SK-N-SH (cell line): ENCODE measurements at regions not wholly inside any gene's neighbourhood (a gene's known extent, or its start where the extent isn't known, plus 50 kb on each side); places are given as distances from the start of the nearest gene placed in this dataset.

Experiments used
- CTCF ChIA-PET: fragments of 300-600, 350-600 bp; formaldehyde crosslinking; extraction: SDS; loops from one replicate; lab custom pipeline; 2021; lab: Yijun Ruan, JAX
- POLR2A ChIA-PET: fragments of 350-600 bp; sonication (Branson Sonifier 250); formaldehyde crosslinking; extraction: SDS; loops from one replicate; lab custom pipeline; 2020; ENCODE audit warnings: antibody characterized with exemption, inconsistent platforms; lab: Yijun Ruan, JAX
- DNase-seq: peaks from one replicate; pipeline ENCODE4 v3.0.0; 2012
- H2AFZ ChIP-seq: fragments of 200-600 bp; sonication (generic); 2 replicates; pipeline ENCODE4 v1.8.1; 2016; ENCODE audit warnings: antibody characterized with exemption, mild to moderate bottlenecking, low read depth
- H3F3A ChIP-seq: fragments of 200-600 bp; sonication (generic); replicated peaks from 2 replicates; pipeline ENCODE3; 2016; ENCODE audit warnings: antibody characterized with exemption, mild to moderate bottlenecking; ENCODE audit not compliant: insufficient read depth
- H3K27ac ChIP-seq, 2 experiments: fragments of 200-500 bp in 1 of 2; fragments of 200-600 bp in 1 of 2; sonication (Bioruptor generic) in 1 of 2; sonication (generic), shearing (Covaris generic) in 1 of 2; 2 replicates each; pipeline versions ENCODE4 v1.5.1 to v1.6.1; 2014 to 2016; ENCODE audit warnings: low read depth in 2 of 2, inconsistent platforms in 1 of 2, low read length in 1 of 2, mild to moderate bottlenecking in 1 of 2, mixed read lengths in 1 of 2
- H3K27me3 ChIP-seq: fragments of 200-600 bp; sonication (generic), shearing (Covaris generic); 2 replicates; pipeline ENCODE4 v1.6.1; 2016; ENCODE audit warnings: mixed run types; ENCODE audit not compliant: insufficient read depth
- H3K36me3 ChIP-seq, 2 experiments: fragments of 200-500 bp in 1 of 2; fragments of 200-600 bp in 1 of 2; sonication (Bioruptor generic) in 1 of 2; sonication (generic) in 1 of 2; replicated peaks in 1 of 2; 2 replicates each; pipeline versions ENCODE3 to v1.5.1; 2014 to 2016; ENCODE audit warnings: low read length in 1 of 2, mild to moderate bottlenecking in 1 of 2; ENCODE audit not compliant: insufficient read depth in 2 of 2, control insufficient read depth in 1 of 2
- H3K4me1 ChIP-seq, 2 experiments: fragments of 200-500 bp in 1 of 2; fragments of 200-600 bp in 1 of 2; sonication (Bioruptor generic) in 1 of 2; sonication (generic), shearing (Covaris generic) in 1 of 2; 2 replicates each; pipeline versions ENCODE4 v1.5.1 to v1.6.1; 2014 to 2016; ENCODE audit warnings: low read depth in 1 of 2, low read length in 1 of 2, mixed run types in 1 of 2; ENCODE audit not compliant: insufficient read depth in 2 of 2, control insufficient read depth in 1 of 2
- H3K4me2 ChIP-seq: fragments of 200-600 bp; sonication (generic), shearing (Covaris generic); 2 replicates; pipeline ENCODE4 v1.6.1; 2017; ENCODE audit warnings: mixed run types
- H3K4me3 ChIP-seq, 2 experiments: fragments of 200-500 bp in 1 of 2; fragments of 200-600 bp in 1 of 2; sonication (Bioruptor generic) in 1 of 2; sonication (generic), shearing (Covaris generic) in 1 of 2; 2 replicates each; pipeline versions ENCODE4 v1.5.1 to v1.8.1; 2014 to 2016; ENCODE audit warnings: low read depth in 2 of 2, inconsistent platforms in 1 of 2, low read length in 1 of 2, mild to moderate bottlenecking in 1 of 2, mixed read lengths in 1 of 2, moderate library complexity in 1 of 2
- H3K79me2 ChIP-seq: fragments of 200-600 bp; sonication (generic); 2 replicates; pipeline ENCODE4 v1.8.1; 2017; ENCODE audit warnings: mild to moderate bottlenecking; ENCODE audit not compliant: insufficient read depth
- H3K9ac ChIP-seq: fragments of 200-600 bp; sonication (generic); 2 replicates; pipeline ENCODE4 v1.6.1; 2017; ENCODE audit warnings: mixed run types
- H3K9me2 ChIP-seq: fragments of 200-600 bp; sonication (generic); 2 replicates; pipeline ENCODE4 v1.6.1; 2017; ENCODE audit warnings: mixed run types
- H3K9me3 ChIP-seq: fragments of 200-600 bp; sonication (generic); 2 replicates; pipeline ENCODE4 v1.6.1; 2017; ENCODE audit warnings: mixed run types, mild to moderate bottlenecking, moderate library complexity
- H4K20me1 ChIP-seq: fragments of 200-600 bp; sonication (generic); 2 replicates; pipeline ENCODE4 v1.6.1; 2017; ENCODE audit warnings: mild to moderate bottlenecking, mixed run types; ENCODE audit not compliant: insufficient read depth
- CHD2 ChIP-seq: fragments of 150-350 bp; IDR thresholded peaks from 2 replicates; pipeline ENCODE4 v1.6.1; 2018; ENCODE audit warnings: low read length; ENCODE audit not compliant: partially characterized antibody
- ELF1 ChIP-seq: IDR thresholded peaks from 2 replicates; pipeline ENCODE4 v1.4.0; 2012
- FOSL2 ChIP-seq: IDR thresholded peaks from 2 replicates; pipeline ENCODE4 v1.4.0; 2012; ENCODE audit warnings: low read depth, mild to moderate bottlenecking, moderate library complexity, borderline replicate concordance
- FOXJ3 ChIP-seq: sonication (generic); formaldehyde crosslinking; IDR thresholded peaks from 2 replicates; pipeline ENCODE4 v1.5.1; 2020; ENCODE audit warnings: mild to moderate bottlenecking, missing genetic modification reagents
- FOXM1 ChIP-seq: IDR thresholded peaks from 2 replicates; pipeline ENCODE4 v1.4.0; 2012; ENCODE audit warnings: low read depth, mild to moderate bottlenecking
- GABPA ChIP-seq: IDR thresholded peaks from 2 replicates; pipeline ENCODE4 v1.4.0; 2012; ENCODE audit warnings: low read depth, mild to moderate bottlenecking
- JUND ChIP-seq: IDR thresholded peaks from 2 replicates; pipeline ENCODE4 v1.4.0; 2012
- NRF1 ChIP-seq: IDR thresholded peaks from 2 replicates; pipeline ENCODE4 v1.6.1; 2012; ENCODE audit warnings: low read depth, mild to moderate bottlenecking, low read length
- POLR2AphosphoS5 ChIP-seq: IDR thresholded peaks from 2 replicates; pipeline ENCODE4 v1.6.1; 2012; ENCODE audit warnings: low read depth, low read length
- RXRA ChIP-seq: IDR thresholded peaks from 2 replicates; pipeline ENCODE4 v1.4.0; 2012; ENCODE audit warnings: low read depth, mild to moderate bottlenecking, borderline replicate concordance
- SMC3 ChIP-seq: IDR thresholded peaks from 2 replicates; pipeline ENCODE4 v1.6.1; 2012; ENCODE audit warnings: low read depth, low read length, improper control_type of control experiment
- TCF12 ChIP-seq: IDR thresholded peaks from 2 replicates; pipeline ENCODE4 v1.4.0; 2012
- TEAD4 ChIP-seq: IDR thresholded peaks from 2 replicates; pipeline ENCODE4 v1.4.0; 2012; ENCODE audit warnings: mild to moderate bottlenecking, borderline replicate concordance; ENCODE audit not compliant: insufficient read depth
- YY1 ChIP-seq: IDR thresholded peaks from 2 replicates; pipeline ENCODE4 v1.4.0; 2012; ENCODE audit warnings: low read depth, mild to moderate bottlenecking
- WGBS: methylation state at CpG from one replicate; pipeline ENCODE4 v1.1.6; 2017; ENCODE audit warnings: low lambda C conversion rate; 5-methylcytosine and 5-hydroxymethylcytosine counted together
- TF ChIP-seq, protein P1 (sequence below): IDR thresholded peaks from 2 replicates; pipeline ENCODE4; 2012
- TF ChIP-seq, protein P2 (sequence below): IDR thresholded peaks from 2 replicates; pipeline ENCODE4 v1.4.0; 2012; ENCODE audit warnings: low read depth
- TF ChIP-seq, protein P3 (sequence below): fragments of 150-350 bp; IDR thresholded peaks from 2 replicates; pipeline ENCODE4 v1.6.1; 2017; ENCODE audit warnings: antibody characterized with exemption, low read length, low read depth, borderline replicate concordance
- TF ChIP-seq, protein P4 (sequence below): fragments of 150-350 bp; IDR thresholded peaks from 2 replicates; pipeline ENCODE4 v1.6.1; 2016; ENCODE audit warnings: mild to moderate bottlenecking, low read depth, low read length

DNA sequence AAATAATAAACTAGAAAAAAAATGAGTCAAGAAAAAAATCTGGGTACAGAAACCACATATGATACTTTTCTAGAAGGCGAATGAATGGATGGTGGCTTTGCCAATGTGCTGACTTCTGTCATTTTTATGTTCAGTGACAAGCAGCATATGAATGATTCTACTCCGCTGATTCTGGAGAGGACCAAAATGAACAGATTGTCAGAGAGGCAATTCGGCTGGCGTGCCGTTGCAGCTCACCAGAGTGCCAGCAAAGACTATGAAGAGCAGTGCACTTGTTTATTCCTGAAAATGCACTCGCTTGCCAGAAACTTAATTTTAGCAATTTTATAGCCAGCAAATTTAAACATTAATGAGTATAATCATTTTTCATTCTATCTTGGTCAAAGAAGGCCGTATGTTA lies 105.9 kb upstream of the NYAP2 start:
- Histone ChIP-seq H3K9me2 (no peaks in the 10 kb centered on the region), H3K27ac (no peak overlapping the region), H4K20me1 (no peaks in the 10 kb centered on the region), H3K9ac (no peak overlapping the region), H3K4me1 (no peaks in the 10 kb centered on the region), H2AFZ (no peak overlapping the region), H3K36me3 (no peaks in the 10 kb centered on the region), H3K79me2 (no peaks in the 10 kb centered on the region), H3K4me2 (no peak overlapping the region), H3K27me3 (no peaks in the 10 kb centered on the region), H3F3A (no peaks in the 10 kb centered on the region), H3K4me3 (no peak overlapping the region), H3K9me3 (no peaks in the 10 kb centered on the region)
- no peak for DNase-seq
- WGBS, result 55% methylated on average over 7 of the region's 7 CpGs
- ChIA-PET POLR2A (no interaction called here), CTCF (interaction anchor here (1.1 kb wide), 1 partner anchor 10 kb away, joined by 4 read pairs; no protein-coding TSS in a partner anchor)
- no peak for TF ChIP-seq TCF12
- no peak for TF ChIP-seq POLR2AphosphoS5
- TF ChIP-seq, protein P1, sequence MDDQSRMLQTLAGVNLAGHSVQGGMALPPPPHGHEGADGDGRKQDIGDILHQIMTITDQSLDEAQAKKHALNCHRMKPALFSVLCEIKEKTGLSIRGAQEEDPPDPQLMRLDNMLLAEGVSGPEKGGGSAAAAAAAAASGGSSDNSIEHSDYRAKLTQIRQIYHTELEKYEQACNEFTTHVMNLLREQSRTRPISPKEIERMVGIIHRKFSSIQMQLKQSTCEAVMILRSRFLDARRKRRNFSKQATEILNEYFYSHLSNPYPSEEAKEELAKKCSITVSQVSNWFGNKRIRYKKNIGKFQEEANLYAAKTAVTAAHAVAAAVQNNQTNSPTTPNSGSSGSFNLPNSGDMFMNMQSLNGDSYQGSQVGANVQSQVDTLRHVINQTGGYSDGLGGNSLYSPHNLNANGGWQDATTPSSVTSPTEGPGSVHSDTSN, result no peak
- no peak for TF ChIP-seq FOXJ3 (CRISPR knock-in tag)
- TF ChIP-seq, protein P2, sequence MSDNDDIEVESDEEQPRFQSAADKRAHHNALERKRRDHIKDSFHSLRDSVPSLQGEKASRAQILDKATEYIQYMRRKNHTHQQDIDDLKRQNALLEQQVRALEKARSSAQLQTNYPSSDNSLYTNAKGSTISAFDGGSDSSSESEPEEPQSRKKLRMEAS, result no peak
- no peak for TF ChIP-seq SMC3
- TF ChIP-seq JUND, result no peak
- no peak for TF ChIP-seq FOSL2
- TF ChIP-seq CHD2, result no peak
- TF ChIP-seq TEAD4, result no peak
- no peak for TF ChIP-seq GABPA
- TF ChIP-seq RXRA, result no peak
- TF ChIP-seq, protein P3, sequence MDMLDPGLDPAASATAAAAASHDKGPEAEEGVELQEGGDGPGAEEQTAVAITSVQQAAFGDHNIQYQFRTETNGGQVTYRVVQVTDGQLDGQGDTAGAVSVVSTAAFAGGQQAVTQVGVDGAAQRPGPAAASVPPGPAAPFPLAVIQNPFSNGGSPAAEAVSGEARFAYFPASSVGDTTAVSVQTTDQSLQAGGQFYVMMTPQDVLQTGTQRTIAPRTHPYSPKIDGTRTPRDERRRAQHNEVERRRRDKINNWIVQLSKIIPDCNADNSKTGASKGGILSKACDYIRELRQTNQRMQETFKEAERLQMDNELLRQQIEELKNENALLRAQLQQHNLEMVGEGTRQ, result no peak
- TF ChIP-seq ELF1, result no peak
- no peak for TF ChIP-seq FOXM1
- TF ChIP-seq NRF1, result no peak
- TF ChIP-seq YY1, result no peak

DNA sequence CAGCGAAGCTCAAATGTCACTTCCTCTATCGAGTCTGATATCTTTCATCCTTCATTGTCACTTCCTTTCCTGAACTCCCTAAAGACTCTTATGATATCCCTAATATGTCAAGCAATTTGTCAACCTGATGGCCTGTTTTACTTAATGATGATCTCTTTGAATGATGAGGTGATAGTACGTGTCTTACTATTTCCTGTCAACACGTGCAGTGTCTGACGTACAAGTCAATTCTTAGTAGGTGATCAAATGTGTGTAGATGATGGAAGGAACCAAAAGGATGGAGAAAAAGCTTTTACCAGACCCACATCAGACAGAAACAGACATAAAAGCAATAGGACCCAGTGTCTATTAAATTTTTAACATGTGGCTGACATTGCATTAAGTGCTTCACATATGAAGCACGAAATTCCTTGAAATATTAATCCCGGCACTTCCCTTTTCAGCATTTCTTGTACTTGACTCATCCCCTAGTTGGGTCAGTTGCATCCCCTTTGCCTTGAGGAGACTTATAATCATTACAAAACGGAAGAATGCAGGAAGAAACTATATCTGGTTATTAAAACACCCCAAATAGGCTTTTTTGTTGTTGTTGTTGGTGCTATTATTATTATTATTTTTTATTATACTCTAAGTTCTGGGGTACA lies 108.6 kb upstream of the NYAP2 start:
- DNase-seq, result no peak
- no peaks in the 10 kb centered on the region for H3K79me2 ChIP-seq
- H3K9me3 ChIP-seq, result no peaks in the 10 kb centered on the region
- no peaks in the 10 kb centered on the region for H3K27me3 ChIP-seq
- H2AFZ ChIP-seq, result no peak overlapping the region
- no peaks in the 10 kb centered on the region for H3K4me1 ChIP-seq
- ChIA-PET POLR2A (no interaction called here), CTCF (interaction anchor here (1.6 kb wide), 1 partner anchor 7 kb away, joined by 4 read pairs; no protein-coding TSS in a partner anchor)
- H3K4me3 ChIP-seq, result no peak overlapping the region
- H3K9ac ChIP-seq, result no peak overlapping the region
- no peaks in the 10 kb centered on the region for H3K9me2 ChIP-seq
- TF ChIP-seq, protein P4, sequence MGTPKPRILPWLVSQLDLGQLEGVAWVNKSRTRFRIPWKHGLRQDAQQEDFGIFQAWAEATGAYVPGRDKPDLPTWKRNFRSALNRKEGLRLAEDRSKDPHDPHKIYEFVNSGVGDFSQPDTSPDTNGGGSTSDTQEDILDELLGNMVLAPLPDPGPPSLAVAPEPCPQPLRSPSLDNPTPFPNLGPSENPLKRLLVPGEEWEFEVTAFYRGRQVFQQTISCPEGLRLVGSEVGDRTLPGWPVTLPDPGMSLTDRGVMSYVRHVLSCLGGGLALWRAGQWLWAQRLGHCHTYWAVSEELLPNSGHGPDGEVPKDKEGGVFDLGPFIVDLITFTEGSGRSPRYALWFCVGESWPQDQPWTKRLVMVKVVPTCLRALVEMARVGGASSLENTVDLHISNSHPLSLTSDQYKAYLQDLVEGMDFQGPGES, result no peak
- TF ChIP-seq FOSL2, result no peak
- TF ChIP-seq FOXJ3 (CRISPR knock-in tag), result no peak
- TF ChIP-seq, protein P3, result no peak
- H3K4me2 ChIP-seq, result no peak overlapping the region
- no peaks in the 10 kb centered on the region for H3K36me3 ChIP-seq
- no peak overlapping the region for H3K27ac ChIP-seq
- H4K20me1 ChIP-seq, result no peaks in the 10 kb centered on the region
- no peaks in the 10 kb centered on the region for H3F3A ChIP-seq
- WGBS, result 57% methylated on average over 8 of the region's 8 CpGs
